NCI-H82 treated with DMSO at 0.1 percent for 48 hours (cell line): ENCODE measurements at regions not wholly inside any gene's neighbourhood (a gene's known extent, or its start where the extent isn't known, plus 50 kb on each side); places are given as distances from the start of the nearest gene placed in this dataset.
A peak's percentile ranks its signal among the peaks of the same experiment; 100 is the strongest.
"Not testable (repeated sequence)": the region's sequence is repeated elsewhere in the genome, so short reads cannot be mapped to it uniquely, and the experiment has no call there.

Experiments used
- DNase-seq: peaks from one replicate; lab custom pipeline; 2025; ENCODE audit not compliant: unreplicated experiment; lab: John Stamatoyannopoulos, UW

DNA sequence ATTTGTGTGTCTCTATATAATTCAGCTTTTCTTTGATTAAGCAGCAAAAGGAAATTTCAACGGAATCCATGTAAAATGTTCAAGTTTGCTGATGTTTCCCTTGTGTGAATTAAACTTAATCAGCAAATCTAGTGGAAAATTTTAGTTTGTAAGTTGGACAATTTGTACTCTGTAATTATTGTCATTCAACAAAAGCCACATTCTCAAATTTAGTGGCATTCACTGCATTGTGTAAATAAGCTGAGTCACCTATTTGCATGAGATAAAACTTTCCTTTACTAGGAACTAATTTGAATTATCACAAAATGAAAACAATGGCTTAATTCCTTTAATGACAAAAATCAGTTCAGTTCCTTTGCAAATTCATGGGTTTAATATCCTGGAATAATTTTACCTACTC lies 784.2 kb upstream of the CCDC179 start:
- no peak for DNase-seq

DNA sequence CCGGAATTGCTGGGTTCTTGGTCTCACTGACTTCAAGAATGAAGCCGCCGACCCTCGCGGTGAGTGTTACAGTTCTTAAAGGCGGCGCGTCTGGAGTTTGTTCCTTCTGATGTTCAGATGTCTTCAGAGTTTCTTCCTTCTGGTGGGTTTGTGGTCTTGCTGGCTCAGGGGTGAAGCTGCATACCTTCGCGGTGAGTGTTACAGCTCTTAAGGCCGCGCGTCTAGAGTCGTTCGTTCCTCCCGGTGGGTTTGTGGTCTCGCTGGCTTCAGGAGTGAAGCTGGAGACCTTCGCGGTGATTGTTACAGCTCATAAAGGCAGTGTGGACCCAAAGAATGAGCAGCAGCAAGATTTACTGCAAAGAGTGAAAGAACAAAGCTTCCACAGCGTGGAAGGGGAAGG lies 792.1 kb upstream of the CCDC179 start:
- not testable (repeated sequence) for DNase-seq

DNA sequence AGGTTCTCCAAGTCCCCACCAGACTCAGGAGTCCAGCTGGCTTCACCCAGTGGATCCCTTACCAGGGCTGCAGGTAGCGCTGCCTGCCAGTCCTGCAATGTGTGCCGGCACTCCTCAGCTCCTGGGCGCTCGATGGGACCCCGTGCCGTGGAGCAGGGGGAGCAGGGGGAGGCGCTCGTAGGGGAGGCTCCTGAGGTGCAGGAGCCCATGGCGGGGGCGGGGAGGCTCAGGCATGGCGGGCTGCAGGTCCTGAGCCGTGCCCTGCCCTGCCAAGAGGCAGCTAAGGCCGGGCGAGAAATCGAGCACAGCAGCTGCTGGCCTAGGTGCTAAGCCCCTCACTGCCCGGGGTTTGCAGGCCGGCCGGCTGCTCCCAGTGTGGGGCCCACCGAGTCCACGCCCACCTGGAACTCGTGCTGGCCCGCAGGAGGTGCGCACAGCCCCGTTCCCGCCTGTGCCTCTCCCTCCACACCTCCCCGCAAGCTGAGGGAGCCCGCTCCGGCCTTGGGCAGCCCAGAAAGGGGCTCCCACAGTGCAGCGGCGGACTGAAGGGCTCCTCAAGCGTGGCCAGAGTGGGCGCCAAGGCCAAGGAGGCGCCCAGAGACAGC lies 792.9 kb upstream of the CCDC179 start:
- DNase-seq: no peak

DNA sequence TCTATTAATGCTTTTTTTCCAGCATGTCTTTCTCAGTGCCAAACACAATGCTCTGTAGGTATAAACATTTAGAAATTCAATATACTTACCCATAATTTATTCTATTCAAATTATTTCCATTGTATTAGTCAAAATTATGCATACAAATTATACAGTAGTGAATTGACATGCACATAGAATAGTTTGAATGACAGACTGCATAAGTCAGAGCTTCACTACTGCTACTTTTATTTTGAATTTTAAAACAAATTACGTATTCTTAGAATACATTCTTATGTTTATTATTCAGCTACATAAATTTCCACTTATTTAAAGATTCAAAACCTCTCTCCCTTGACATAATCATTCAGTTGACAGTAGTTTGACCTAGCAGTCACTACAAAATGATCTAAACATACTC lies 808.0 kb upstream of the CCDC179 start:
- DNase-seq: no peak

DNA sequence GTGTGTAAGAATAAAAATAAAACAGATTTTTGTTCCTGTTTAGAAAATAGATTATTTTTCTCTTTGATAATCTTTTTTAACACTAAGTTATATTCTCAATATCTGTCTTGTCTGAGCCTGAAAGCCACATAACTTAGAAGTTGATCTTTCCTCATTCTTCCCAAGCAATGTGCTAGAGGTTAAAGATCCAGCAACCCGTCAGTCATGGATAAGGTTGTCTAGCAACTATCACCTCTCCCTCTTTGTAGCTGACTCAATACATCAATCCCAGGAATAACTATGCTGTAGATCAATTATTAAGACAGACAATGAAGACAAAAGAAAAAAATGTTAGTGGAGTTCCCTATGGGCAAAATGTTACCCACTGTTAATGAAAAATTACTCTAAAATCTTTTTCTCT lies 813.1 kb upstream of the CCDC179 start:
- no peak for DNase-seq

DNA sequence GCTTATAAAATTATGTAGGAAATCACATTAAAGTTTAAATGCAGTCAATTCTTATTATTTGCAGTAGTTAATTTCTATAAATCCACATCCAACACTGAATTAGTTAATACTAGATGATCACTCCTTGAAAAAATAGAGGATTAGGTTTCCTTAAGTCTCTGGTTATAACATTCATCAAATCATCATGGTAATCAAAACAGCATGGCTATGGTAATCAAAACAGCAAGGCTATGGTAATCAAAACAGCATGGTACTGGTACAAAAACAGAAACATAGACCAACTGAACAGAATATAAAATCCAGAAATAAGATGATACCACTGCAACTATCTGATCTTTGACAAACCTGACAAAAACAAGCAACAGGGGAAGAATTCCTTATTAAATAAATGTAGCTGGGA lies 814.6 kb upstream of the CCDC179 start:
- DNase-seq: no peak

DNA sequence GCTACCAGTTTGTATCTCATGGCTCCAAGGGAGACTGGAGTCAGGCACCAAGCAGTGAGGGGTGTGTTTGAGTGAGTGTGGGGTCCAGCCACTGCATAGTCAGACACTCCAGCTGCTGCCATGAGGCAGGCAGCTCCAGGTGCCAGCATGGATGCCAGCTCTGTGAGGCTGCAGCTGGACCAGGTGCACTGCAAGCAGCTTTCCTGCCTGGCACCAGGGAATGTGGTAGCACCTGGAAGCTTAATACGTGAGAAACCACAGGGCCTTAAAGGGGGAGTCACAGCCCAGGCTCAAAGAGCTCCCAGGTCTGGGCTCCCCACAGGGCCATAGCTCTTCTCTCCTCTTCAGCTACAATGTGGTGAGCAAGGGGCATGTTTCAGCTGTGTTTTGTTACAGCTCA lies 817.8 kb upstream of the LUZP2 start:
- no peak for DNase-seq

DNA sequence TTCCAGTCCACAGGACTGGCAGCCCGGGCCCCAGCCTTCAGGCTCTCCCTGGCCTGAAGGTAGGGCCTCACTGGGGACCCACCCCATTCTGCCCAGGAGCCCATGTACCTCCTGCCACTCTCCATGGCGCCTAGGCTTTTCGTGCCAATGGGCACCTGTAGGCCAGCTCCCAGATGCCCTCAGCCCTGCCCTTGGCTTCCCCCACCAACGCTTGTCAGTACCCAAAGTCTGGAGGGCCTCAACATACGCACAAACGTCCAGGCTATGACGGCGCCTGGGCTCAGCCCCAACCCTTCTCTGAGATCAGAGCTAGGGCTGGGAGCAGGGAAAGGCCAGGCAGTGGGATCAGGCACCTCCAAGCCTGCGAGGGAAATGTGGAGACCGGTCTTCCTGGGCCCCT lies 816.9 kb upstream of the LUZP2 start:
- no peak for DNase-seq

DNA sequence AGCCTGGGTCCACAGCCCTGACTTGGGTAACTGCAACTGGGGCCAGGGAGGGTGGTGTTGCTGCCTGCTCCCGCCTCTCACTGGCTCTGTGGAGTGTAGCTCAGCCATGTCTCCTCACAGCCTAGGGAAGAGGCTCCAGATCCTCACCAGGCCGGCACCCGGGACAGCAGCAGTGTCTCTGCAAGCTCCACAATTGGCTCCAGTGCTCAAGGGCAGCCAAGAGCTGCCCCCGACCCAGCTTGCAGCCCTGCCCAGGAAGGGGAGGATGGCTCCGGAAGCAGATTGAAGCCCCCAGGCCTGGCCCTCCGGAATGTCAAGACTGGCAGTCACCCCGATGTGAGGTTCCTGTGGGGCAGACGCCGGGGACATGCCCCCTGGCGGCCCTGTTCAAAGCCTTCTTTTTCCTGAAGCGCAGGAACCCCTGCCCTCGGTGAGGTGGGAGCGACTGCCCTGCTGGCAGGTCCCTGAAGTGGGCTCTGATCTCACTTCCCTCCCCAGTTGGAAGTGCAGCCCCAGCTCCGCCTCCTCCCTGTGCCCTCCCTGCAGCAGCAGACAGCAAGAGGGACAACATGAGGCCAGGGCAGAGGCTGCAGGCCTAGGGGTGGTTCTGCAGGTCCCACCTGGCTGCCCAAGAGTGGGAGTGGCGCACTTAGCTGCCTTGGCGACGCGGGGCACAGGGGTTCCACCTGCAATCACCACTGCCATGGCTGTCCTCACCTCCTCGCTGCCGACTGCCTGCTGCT lies 816.2 kb upstream of the LUZP2 start:
- DNase-seq: no peak

DNA sequence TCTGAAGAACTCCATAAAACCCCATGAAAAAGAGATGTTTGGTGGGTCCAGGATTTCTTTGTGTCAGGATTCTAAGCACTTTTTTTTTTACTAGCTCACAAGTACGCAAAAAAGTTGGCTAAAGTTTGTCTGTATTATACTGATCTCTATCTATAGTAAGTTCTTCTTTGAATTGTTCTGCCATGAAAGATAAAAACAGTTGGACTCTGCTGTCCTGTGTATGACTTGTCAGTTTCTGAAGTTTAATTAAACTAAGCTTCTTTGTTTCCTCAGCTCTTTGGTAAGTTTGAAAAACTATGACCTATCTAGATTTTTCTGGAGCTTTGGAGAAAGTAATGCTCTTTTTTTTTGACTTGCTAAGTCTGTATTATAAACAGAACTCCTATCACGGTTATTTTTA lies 812.2 kb upstream of the LUZP2 start:
- no peak for DNase-seq

DNA sequence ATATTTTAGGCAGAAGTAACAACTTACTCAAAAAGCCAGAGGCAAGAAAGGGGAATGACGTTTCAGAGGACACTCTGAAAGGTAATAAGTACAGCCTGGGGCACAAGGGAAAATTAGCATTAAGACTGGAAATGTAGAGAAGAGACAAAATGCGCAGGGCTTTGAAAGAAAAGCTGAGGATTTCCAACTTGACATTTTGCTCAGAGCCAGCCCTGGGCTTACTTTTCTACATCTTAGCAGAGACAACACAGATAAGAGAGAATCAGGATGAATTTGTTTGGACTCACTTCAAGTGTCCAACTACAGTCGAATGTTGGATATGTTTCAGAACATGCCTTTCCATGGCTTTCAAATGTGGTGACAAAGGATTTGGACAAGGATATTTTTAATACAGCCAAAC lies 808.9 kb upstream of the LUZP2 start:
- DNase-seq: no peak

DNA sequence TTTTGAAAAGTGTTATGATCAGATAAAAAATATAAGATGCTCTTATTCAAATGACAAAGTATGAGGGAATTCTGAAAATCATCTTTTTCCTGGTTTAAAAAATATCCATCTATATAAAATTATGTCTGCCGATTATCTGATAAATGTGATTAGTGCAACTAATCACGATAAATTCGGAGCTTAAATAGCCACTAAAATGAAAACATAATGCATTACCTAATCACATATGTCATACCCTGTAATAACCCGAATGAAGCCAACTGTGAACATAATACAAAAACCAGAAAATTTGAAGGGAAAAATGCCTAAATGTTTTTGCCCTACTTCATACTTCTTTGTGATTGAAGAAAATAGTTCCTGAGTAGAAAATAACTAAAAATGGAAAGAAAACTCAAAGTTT lies 808.4 kb upstream of the LUZP2 start:
- DNase-seq: no peak

DNA sequence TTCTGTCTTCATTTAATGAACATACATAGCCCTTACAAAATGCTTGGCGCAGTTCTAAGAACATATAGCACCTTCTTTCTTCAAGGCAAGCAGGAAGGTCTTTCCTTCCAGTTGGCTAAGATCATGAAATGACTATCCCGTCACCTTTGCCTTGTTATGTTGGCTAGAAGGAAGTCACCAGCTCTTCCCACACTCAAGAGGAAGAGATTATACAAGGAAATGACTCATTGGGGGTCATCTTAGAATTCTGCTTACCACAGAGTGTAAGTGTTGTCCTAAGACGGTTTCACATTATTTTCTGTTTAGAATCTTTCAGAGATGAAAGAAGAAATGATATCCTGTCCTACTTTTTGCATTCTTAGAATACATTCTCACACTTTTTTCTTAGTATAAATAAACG lies 808.0 kb upstream of the LUZP2 start:
- DNase-seq: no peak

DNA sequence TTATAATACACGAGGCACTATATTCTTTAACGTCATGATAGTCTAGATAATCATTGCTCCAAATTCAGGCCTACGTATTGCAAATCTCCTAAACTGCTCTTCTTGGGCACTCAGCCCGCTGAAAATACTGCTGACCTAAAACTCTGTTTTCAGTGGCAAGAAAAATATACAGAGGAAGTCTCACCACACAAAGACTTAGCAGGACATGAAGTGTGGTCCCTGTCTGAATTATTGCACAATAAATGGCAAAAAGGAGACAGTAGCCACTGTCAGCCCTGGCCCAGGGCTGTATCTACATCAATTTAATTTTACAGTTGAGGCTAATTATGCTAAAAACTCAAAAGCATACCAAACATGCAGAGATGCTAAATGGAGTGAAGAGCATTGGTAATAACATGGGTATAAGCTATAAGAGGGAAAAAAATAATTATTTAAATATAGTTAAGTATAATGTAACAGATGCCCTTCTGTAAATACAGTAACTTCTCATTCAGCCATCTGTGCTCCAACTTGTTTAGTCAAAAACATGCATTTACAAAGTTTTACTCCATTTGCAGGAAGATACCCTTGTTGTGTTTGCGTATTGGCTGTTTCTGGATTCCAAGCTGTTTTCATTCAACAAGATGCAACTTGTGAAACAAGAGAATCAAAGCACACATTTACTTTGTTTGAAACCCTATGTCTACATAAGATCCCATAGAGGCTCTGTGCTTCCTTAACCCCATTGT lies 800.0 kb upstream of the LUZP2 start:
- no peak for DNase-seq

DNA sequence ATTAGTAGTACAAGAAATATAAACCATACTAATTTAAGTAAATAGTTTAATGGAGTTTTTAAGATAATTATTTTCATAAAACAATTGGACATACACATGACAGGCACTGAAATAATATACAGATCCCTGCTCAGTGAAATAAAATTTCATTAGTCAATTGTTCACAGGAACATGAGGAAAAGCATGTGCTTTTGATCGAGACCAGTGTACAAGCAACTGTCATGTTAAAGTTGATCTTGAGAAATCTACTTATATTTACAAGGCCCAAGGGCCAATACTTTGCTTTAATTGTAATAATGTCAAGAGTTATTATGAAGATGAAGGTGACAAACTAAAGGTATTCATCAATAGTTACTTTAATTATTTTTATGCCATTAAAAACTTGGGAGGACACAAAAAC lies 792.7 kb upstream of the LUZP2 start:
- no peak for DNase-seq

DNA sequence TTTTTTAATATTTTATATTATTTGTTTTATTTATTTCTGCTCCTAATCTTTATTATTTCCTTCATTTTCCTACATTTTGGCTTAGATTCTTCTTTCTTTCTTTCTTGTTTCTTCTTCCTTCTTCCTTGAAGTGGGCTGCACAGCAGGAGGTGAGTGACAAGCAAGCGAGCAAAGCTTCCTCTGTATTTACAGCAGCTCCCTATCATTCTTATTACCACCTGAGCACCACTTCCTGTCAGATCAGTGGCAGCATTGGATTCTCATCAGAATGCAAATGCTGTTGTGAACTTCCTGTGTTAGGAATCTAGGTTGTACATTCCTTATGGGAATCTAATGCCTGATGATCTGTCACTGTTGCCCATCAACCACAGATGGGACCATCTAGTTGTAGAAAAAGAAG lies 784.9 kb upstream of the LUZP2 start:
- DNase-seq: no peak

DNA sequence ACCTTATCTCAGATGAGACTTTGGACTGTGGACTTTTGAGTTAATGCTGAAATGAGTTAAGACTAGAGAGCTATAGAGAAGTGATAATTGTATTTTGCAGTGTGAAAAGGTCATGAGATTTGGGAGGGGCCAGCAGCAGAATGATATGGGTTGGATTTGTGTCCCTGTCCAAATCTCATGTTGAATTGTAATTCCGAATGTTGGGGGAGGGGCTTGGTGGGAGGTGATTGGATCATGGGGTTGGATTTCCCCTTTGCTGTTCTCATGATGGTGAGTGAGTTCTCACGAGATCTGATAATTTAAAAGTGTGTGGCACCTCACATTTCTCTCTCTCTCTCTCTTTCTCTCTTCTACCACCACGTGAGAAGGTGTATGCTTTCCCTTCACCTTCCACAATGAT lies 777.8 kb upstream of the LUZP2 start:
- no peak for DNase-seq

DNA sequence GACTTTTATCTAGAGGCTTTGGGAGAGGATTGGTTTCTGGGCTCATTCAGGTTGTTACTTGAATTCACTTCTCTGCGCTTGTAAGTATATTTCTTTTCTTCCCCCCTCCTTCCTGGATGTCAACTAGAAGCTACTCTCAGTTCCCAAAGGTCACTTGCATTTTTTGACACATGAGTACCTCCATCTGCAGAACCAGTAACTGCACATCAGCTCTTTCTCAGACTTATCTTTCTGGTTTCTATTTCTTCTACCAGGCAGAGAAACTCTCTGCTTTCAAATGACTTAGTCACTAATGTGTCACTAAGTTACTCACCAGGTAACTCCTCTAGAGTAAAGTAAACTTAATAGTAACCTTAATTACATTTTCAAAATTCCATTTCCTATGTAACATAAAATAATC lies 773.0 kb upstream of the LUZP2 start:
- no peak for DNase-seq

DNA sequence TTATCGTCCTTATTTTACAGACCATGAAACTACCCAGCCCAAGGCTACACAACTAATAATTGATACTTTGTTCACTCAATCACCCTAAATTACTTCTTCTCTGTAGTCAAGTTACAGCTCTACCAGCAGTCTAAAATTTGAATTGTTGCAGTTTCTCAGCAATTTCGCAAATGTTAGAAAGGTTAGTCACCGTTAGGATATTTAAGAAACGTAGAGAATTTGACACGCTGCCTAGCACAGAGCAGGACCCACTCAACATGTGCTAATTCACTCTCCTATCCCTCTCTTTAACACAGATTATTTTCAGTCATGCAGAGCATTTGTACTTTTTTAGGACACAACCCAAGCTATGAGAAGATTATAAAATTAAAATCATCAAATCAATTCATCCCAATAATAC lies 771.1 kb upstream of the LUZP2 start:
- DNase-seq: no peak

DNA sequence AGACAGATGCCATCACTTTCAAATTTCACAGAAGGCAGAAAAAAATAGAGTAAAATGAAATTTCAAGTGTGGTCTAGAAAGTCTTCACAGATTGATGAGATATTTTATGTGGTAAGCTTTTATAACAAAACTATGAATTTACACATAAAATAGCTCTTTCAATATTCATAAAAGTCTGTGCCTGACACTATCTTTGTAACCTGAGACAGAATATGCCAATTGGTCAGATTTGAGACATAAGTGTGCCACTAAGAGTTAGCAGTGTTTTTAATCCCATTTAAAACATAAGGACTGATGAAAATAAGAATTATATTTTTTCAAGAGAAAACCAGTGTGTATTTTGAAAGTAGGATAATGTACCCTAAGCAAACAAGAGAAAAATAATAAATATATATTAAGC lies 769.5 kb upstream of the LUZP2 start:
- DNase-seq: no peak

DNA sequence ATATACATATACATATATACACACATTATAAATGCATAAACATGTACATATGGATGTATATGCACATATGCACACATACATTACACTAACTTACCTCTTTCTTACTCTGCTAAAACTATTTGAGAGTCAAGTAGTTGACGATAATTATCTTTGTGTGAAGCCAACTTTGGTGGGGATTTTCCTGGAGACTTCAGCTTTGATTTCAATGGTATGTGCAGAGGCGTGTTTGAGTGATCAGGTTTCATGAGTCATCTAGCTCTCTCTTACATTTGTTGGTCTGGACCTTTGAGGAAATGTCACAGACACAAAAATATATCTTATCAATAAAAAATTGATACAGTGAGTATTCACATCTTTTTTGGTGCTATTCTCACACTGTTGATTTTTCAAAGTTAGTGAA lies 769.1 kb upstream of the LUZP2 start:
- no peak for DNase-seq

DNA sequence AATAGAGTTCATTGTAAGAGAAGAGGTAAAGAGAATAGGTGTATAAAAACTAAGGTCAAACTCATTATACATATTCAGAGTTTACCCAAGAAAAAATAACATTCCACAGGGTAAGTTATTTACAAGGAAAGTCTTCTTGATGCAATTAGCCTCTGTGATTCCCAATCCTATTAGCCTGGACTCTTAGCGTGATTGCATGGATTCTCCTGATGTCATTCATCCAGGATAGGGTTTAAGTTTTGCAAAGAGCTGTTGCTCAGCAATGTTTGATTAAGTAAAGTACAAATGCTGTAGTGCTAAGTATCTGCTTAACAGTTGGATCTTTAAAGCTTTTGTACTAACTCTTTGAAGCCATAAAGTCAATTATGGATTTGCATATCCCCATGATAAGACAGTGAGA lies 767.8 kb upstream of the LUZP2 start:
- peak; percentile 83 for DNase-seq
